ENCODE measurements at regions not wholly inside any gene's neighbourhood (a gene's known extent, or its start where the extent isn't known, plus 50 kb on each side); places are given as distances from the start of the nearest gene placed in this dataset.

GRCh38 chr13:78784014-78784750 is 125.2 kb upstream of the OBI1 start:
- peaks cover 12% of the 10 kb centered on the region; the same call in 1 of the 2 replicates for H3K4me1 ChIP-seq (ENCODE audit: control insufficient read depth, insufficient read depth, low read length)
- H3K27ac ChIP-seq (ENCODE audit: low read depth, low read length), result no peak overlapping the region
- no peaks in the 10 kb centered on the region for H3K27me3 ChIP-seq (ENCODE audit: control insufficient read depth, insufficient read depth, low read length)
- no peaks in the 10 kb centered on the region for H3K9me3 ChIP-seq (ENCODE audit: control insufficient read depth, insufficient read depth, low read length)
- no peak overlapping the region for H3K4me3 ChIP-seq (ENCODE audit: low read depth, low read length)
- H3K36me3 ChIP-seq (ENCODE audit: control insufficient read depth, insufficient read depth, low read length), result no peaks in the 10 kb centered on the region
- H3K9ac ChIP-seq (ENCODE audit: low read depth, low read length), result no peak overlapping the region

GRCh38 chr13:78780708-78781107 is 121.8 kb upstream of the OBI1 start:
- Histone ChIP-seq H3K4me3 (ENCODE audit: low read depth, low read length) (no peak overlapping the region), H3K27ac (ENCODE audit: low read depth, low read length) (no peak overlapping the region), H3K27me3 (ENCODE audit: control insufficient read depth, insufficient read depth, low read length) (no peaks in the 10 kb centered on the region), H3K9me3 (ENCODE audit: control insufficient read depth, insufficient read depth, low read length) (no peaks in the 10 kb centered on the region), H3K4me1 (ENCODE audit: control insufficient read depth, insufficient read depth, low read length) (peaks cover 14% of the 10 kb centered on the region), H3K9ac (ENCODE audit: low read depth, low read length) (no peak overlapping the region), H3K36me3 (ENCODE audit: control insufficient read depth, insufficient read depth, low read length) (no peaks in the 10 kb centered on the region)

GRCh38 chr13:78779608-78780007 is 120.7 kb upstream of the OBI1 start:
- Histone ChIP-seq H3K9ac (ENCODE audit: low read depth, low read length) (no peak overlapping the region), H3K4me1 (ENCODE audit: control insufficient read depth, insufficient read depth, low read length) (peaks cover 14% of the 10 kb centered on the region), H3K4me3 (ENCODE audit: low read depth, low read length) (no peak overlapping the region), H3K9me3 (ENCODE audit: control insufficient read depth, insufficient read depth, low read length) (no peaks in the 10 kb centered on the region), H3K27me3 (ENCODE audit: control insufficient read depth, insufficient read depth, low read length) (no peaks in the 10 kb centered on the region), H3K27ac (ENCODE audit: low read depth, low read length) (no peak overlapping the region), H3K36me3 (ENCODE audit: control insufficient read depth, insufficient read depth, low read length) (no peaks in the 10 kb centered on the region)

GRCh38 chr13:78777976-78778375 is 119.0 kb upstream of the OBI1 start:
- no peaks in the 10 kb centered on the region for H3K27me3 ChIP-seq (ENCODE audit: control insufficient read depth, insufficient read depth, low read length)
- no peaks in the 10 kb centered on the region for H3K9me3 ChIP-seq (ENCODE audit: control insufficient read depth, insufficient read depth, low read length)
- peaks cover 11% of the 10 kb centered on the region for H3K4me1 ChIP-seq (ENCODE audit: control insufficient read depth, insufficient read depth, low read length)
- H3K27ac ChIP-seq (ENCODE audit: low read depth, low read length), result no peak overlapping the region
- no peak overlapping the region for H3K9ac ChIP-seq (ENCODE audit: low read depth, low read length)
- H3K36me3 ChIP-seq (ENCODE audit: control insufficient read depth, insufficient read depth, low read length), result no peaks in the 10 kb centered on the region
- no peak overlapping the region for H3K4me3 ChIP-seq (ENCODE audit: low read depth, low read length)

- no peak overlapping the region for H3K27ac ChIP-seq (ENCODE audit: low read depth, low read length)
- no peaks in the 10 kb centered on the region for H3K27me3 ChIP-seq (ENCODE audit: control insufficient read depth, insufficient read depth, low read length)
- H3K36me3 ChIP-seq (ENCODE audit: control insufficient read depth, insufficient read depth, low read length), result no peaks in the 10 kb centered on the region
- no peaks in the 10 kb centered on the region for H3K9me3 ChIP-seq (ENCODE audit: control insufficient read depth, insufficient read depth, low read length)
- H3K4me1 ChIP-seq (ENCODE audit: control insufficient read depth, insufficient read depth, low read length), result peaks cover 12% of the 10 kb centered on the region
- H3K9ac ChIP-seq (ENCODE audit: low read depth, low read length), result no peak overlapping the region
- no peak overlapping the region for H3K4me3 ChIP-seq (ENCODE audit: low read depth, low read length)
Observed at GRCh38 chr13:78777396-78777795, 118.4 kb upstream of the OBI1 start.

- Histone ChIP-seq H3K9me3 (ENCODE audit: control insufficient read depth, insufficient read depth, low read length) (no peaks in the 10 kb centered on the region), H3K4me1 (ENCODE audit: control insufficient read depth, insufficient read depth, low read length) (peaks cover 22% of the 10 kb centered on the region), H3K36me3 (ENCODE audit: control insufficient read depth, insufficient read depth, low read length) (no peaks in the 10 kb centered on the region), H3K27ac (ENCODE audit: low read depth, low read length) (no peak overlapping the region), H3K4me3 (ENCODE audit: low read depth, low read length) (no peak overlapping the region), H3K9ac (ENCODE audit: low read depth, low read length) (no peak overlapping the region), H3K27me3 (ENCODE audit: control insufficient read depth, insufficient read depth, low read length) (no peaks in the 10 kb centered on the region)
Observed at GRCh38 chr13:78772933-78773332, 114.0 kb upstream of the OBI1 start.

GRCh38 chr13:78770601-78771000 is 111.6 kb upstream of the OBI1 start:
- H3K9me3 ChIP-seq (ENCODE audit: control insufficient read depth, insufficient read depth, low read length), result no peaks in the 10 kb centered on the region
- no peak overlapping the region for H3K9ac ChIP-seq (ENCODE audit: low read depth, low read length)
- no peaks in the 10 kb centered on the region for H3K36me3 ChIP-seq (ENCODE audit: control insufficient read depth, insufficient read depth, low read length)
- H3K27me3 ChIP-seq (ENCODE audit: control insufficient read depth, insufficient read depth, low read length), result no peaks in the 10 kb centered on the region
- peaks cover 11% of the 10 kb centered on the region; the same call in 1 of the 2 replicates for H3K4me1 ChIP-seq (ENCODE audit: control insufficient read depth, insufficient read depth, low read length)
- H3K4me3 ChIP-seq (ENCODE audit: low read depth, low read length), result no peak overlapping the region
- no peak overlapping the region for H3K27ac ChIP-seq (ENCODE audit: low read depth, low read length)

- Histone ChIP-seq H3K36me3 (ENCODE audit: control insufficient read depth, insufficient read depth, low read length) (no peaks in the 10 kb centered on the region), H3K27me3 (ENCODE audit: control insufficient read depth, insufficient read depth, low read length) (no peaks in the 10 kb centered on the region), H3K27ac (ENCODE audit: low read depth, low read length) (no peak overlapping the region), H3K4me1 (ENCODE audit: control insufficient read depth, insufficient read depth, low read length) (peaks cover 11% of the 10 kb centered on the region; the same call in 1 of the 2 replicates), H3K9ac (ENCODE audit: low read depth, low read length) (no peak overlapping the region), H3K9me3 (ENCODE audit: control insufficient read depth, insufficient read depth, low read length) (no peaks in the 10 kb centered on the region), H3K4me3 (ENCODE audit: low read depth, low read length) (no peak overlapping the region)
Observed at GRCh38 chr13:78768950-78769349, 110.0 kb upstream of the OBI1 start.

- Histone ChIP-seq H3K27ac (ENCODE audit: low read depth, low read length) (no peak overlapping the region), H3K36me3 (ENCODE audit: control insufficient read depth, insufficient read depth, low read length) (no peaks in the 10 kb centered on the region), H3K4me3 (ENCODE audit: low read depth, low read length) (no peak overlapping the region), H3K9ac (ENCODE audit: low read depth, low read length) (no peak overlapping the region), H3K4me1 (ENCODE audit: control insufficient read depth, insufficient read depth, low read length) (no peaks in the 10 kb centered on the region), H3K27me3 (ENCODE audit: control insufficient read depth, insufficient read depth, low read length) (no peaks in the 10 kb centered on the region), H3K9me3 (ENCODE audit: control insufficient read depth, insufficient read depth, low read length) (no peaks in the 10 kb centered on the region)
Observed at GRCh38 chr13:78764665-78765064, 105.7 kb upstream of the OBI1 start.

GRCh38 chr13:78762825-78763224 is 103.9 kb upstream of the OBI1 start:
- Histone ChIP-seq H3K27ac (ENCODE audit: low read depth, low read length) (no peak overlapping the region), H3K36me3 (ENCODE audit: control insufficient read depth, insufficient read depth, low read length) (no peaks in the 10 kb centered on the region), H3K27me3 (ENCODE audit: control insufficient read depth, insufficient read depth, low read length) (no peaks in the 10 kb centered on the region), H3K9me3 (ENCODE audit: control insufficient read depth, insufficient read depth, low read length) (no peaks in the 10 kb centered on the region), H3K9ac (ENCODE audit: low read depth, low read length) (no peak overlapping the region), H3K4me3 (ENCODE audit: low read depth, low read length) (no peak overlapping the region), H3K4me1 (ENCODE audit: control insufficient read depth, insufficient read depth, low read length) (no peaks in the 10 kb centered on the region)

GRCh38 chr13:78759704-78760103 is 100.7 kb upstream of the OBI1 start:
- Histone ChIP-seq H3K27me3 (ENCODE audit: control insufficient read depth, insufficient read depth, low read length) (no peaks in the 10 kb centered on the region), H3K4me3 (ENCODE audit: low read depth, low read length) (no peak overlapping the region), H3K9ac (ENCODE audit: low read depth, low read length) (no peak overlapping the region), H3K9me3 (ENCODE audit: control insufficient read depth, insufficient read depth, low read length) (no peaks in the 10 kb centered on the region), H3K36me3 (ENCODE audit: control insufficient read depth, insufficient read depth, low read length) (no peaks in the 10 kb centered on the region), H3K4me1 (ENCODE audit: control insufficient read depth, insufficient read depth, low read length) (no peaks in the 10 kb centered on the region), H3K27ac (ENCODE audit: low read depth, low read length) (no peak overlapping the region)

Data from HUES48 (cell line).